Suppressor macrophage (primary cell): ENCODE measurements at regions not wholly inside any gene's neighbourhood (a gene's known extent, or its start where the extent isn't known, plus 50 kb on each side); places are given as distances from the start of the nearest gene placed in this dataset.

ENCODE experiments used
- DNase-seq, 4 experiments: peaks; one replicate each; pipeline ENCODE4 v3.0.0-alpha.2; 2020 to 2022

- no peak for DNase-seq
These were observed 74.0 kb downstream of the C3orf85 start for GRCh38 chr3:109210501-109210900.

GRCh38 chr3:109211941-109212340 lies 75.4 kb downstream of the C3orf85 start:
- no peak for DNase-seq

GRCh38 chr3:109213321-109213720 lies 76.8 kb downstream of the C3orf85 start:
- DNase-seq: no peak

GRCh38 chr3:109224333-109224732 lies 87.8 kb downstream of the C3orf85 start:
- peak in 3 of 4 experiments; percentile 1 to 14 (median 7) for DNase-seq

- DNase-seq: no peak
These were observed 89.0 kb downstream of the C3orf85 start for GRCh38 chr3:109225516-109225915.

GRCh38 chr3:109228391-109229080 lies 87.8 kb downstream of the DPPA2 start:
- DNase-seq: no peak

GRCh38 chr3:109229174-109229847 lies 87.0 kb downstream of the DPPA2 start:
- no peak for DNase-seq

- DNase-seq: no peak
These were observed 82.0 kb downstream of the DPPA2 start for GRCh38 chr3:109234300-109234699.

GRCh38 chr3:109241459-109242186 lies 74.7 kb downstream of the DPPA2 start:
- no peak for DNase-seq

GRCh38 chr3:109242187-109242523 lies 74.2 kb downstream of the DPPA2 start:
- DNase-seq: no peak
